ENCODE measurements at regions not wholly inside any gene's neighbourhood (a gene's known extent, or its start where the extent isn't known, plus 50 kb on each side); places are given as distances from the start of the nearest gene placed in this dataset.

- no peak for TF ChIP-seq CTCF (IDR thresholded peaks at IDR 0.05; ENCODE audit: low read depth, low read length, poor library complexity, severe bottlenecking)
- TF ChIP-seq EZH2phosphoT487 (IDR thresholded peaks at IDR 0.05; ENCODE audit: borderline replicate concordance, low read length), result no peak
These were observed 512.4 kb downstream of the GALR1 start for GRCh38 chr18:77762014-77762413.
